Suprapubic skin (tissue), 4 donors: ENCODE measurements at regions not wholly inside any gene's neighbourhood (a gene's known extent, or its start where the extent isn't known, plus 50 kb on each side); places are given as distances from the start of the nearest gene placed in this dataset.
"Not testable (repeated sequence)": the region's sequence is repeated elsewhere in the genome, so short reads cannot be mapped to it uniquely, and the experiment has no call there.

Experiments
- POLR2A ChIP-seq, 2 donors: fragments of 450-650 bp; IDR thresholded peaks; one replicate each; pipeline ENCODE4 v1.6.1; 2017; ENCODE audit warnings: antibody characterized with exemption in 2 of 2, mild to moderate bottlenecking in 2 of 2, moderate library complexity in 2 of 2
- POLR2AphosphoS5 ChIP-seq, 3 donors: sonication (generic); formaldehyde crosslinking; IDR thresholded peaks; one replicate each; pipeline ENCODE4 v1.6.1; 2017; ENCODE audit warnings: antibody characterized with exemption in 3 of 3
- TF ChIP-seq, protein P1 (sequence below), 2 donors: fragments of 200-600 bp in 1 of 2; fragments of 450-650 bp in 1 of 2; sonication (generic) in 1 of 2; IDR thresholded peaks; one replicate each; pipeline ENCODE4 v1.5.1; 2016 to 2019; ENCODE audit warnings: antibody characterized with exemption in 2 of 2, mild to moderate bottlenecking in 1 of 2, moderate library complexity in 1 of 2

DNA sequence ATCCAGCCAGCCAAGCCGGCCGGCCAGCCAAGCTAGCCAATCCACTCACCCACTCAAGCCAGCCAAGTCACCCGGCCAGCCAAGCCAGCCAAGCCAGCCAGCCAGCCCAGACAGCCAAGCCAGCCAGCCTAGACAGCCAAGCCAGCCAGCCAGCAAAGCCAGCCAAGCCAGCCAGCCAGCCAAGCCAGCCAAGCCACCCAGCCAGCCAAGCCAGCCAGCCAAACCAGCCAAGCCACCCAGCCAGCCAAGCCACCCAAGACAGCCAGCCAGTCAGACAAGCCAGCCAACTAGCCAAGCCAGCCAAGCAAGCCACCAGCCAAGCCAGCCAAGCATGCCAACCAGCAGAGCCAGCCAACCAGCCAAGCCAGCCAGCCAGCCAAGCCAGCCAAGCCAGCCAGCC lies 322.7 kb upstream of the PLGLB2 start:
- TF ChIP-seq, protein P1, sequence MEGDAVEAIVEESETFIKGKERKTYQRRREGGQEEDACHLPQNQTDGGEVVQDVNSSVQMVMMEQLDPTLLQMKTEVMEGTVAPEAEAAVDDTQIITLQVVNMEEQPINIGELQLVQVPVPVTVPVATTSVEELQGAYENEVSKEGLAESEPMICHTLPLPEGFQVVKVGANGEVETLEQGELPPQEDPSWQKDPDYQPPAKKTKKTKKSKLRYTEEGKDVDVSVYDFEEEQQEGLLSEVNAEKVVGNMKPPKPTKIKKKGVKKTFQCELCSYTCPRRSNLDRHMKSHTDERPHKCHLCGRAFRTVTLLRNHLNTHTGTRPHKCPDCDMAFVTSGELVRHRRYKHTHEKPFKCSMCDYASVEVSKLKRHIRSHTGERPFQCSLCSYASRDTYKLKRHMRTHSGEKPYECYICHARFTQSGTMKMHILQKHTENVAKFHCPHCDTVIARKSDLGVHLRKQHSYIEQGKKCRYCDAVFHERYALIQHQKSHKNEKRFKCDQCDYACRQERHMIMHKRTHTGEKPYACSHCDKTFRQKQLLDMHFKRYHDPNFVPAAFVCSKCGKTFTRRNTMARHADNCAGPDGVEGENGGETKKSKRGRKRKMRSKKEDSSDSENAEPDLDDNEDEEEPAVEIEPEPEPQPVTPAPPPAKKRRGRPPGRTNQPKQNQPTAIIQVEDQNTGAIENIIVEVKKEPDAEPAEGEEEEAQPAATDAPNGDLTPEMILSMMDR (IDR thresholded peaks at IDR 0.05): not testable (repeated sequence)
- not testable (repeated sequence) for TF ChIP-seq POLR2A, POLR2AphosphoS5 (IDR thresholded peaks at IDR 0.05)
